NCI-H345 treated with DMSO at 0.1 percent for 48 hours (cell line): ENCODE measurements at regions not wholly inside any gene's neighbourhood (a gene's known extent, or its start where the extent isn't known, plus 50 kb on each side); places are given as distances from the start of the nearest gene placed in this dataset.

Experiments
- DNase-seq: peaks from one replicate; lab custom pipeline; 2025; ENCODE audit not compliant: unreplicated experiment; lab: John Stamatoyannopoulos, UW

GRCh38 chr10:125283836-125284614 is 123.7 kb upstream of the CTBP2 start:
- DNase-seq: no peak

DNA sequence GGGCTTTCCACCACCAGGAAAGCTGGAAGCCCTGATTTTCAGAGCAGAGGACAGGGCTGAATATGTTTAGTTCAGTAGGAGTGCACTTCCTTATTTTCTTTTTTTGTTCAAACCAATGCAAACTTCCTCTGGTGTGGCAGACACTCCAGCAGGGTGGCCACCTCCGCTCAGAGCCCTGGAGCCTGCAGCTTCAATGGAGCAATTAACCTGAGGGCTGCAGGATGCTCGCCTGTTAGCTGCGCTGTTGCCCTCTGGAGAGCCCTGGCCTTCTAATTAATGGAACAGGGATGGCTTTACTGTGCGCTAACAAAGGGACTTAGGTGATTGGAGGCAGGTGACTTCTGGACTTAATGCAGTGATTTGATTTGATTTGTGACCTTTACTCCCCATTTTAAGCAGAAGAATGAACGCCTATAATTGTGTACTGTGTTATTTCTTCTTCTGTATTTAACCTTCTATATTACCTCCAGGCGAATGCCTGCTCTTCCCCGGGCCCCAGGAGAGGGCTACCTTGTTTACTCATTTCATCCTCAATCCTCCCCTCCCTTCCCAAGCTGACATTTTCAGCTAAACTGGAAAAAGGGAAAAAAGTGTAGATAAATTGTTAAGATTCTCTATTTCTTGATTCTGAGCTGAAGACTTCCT is 123.0 kb upstream of the CTBP2 start:
- DNase-seq: no peak

DNA sequence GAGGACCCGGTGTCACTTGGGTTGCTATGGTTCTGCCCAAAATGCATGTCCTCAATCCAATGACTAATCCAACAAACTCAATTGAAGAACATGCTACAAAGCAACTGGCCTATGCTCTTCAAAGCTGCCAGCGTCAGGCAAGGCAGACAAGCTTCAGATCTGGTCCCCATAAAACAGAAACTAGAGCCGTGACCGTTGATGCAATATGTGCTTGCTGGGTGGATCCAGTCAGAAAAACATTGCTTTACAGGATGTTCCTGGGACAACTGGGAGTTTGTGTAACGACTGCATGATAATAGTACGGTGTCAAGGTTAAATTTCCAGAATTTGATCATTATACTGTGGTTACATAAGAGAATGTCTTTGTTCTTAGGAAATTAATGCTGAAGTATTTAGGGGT is 120.7 kb upstream of the CTBP2 start:
- DNase-seq: no peak

DNA sequence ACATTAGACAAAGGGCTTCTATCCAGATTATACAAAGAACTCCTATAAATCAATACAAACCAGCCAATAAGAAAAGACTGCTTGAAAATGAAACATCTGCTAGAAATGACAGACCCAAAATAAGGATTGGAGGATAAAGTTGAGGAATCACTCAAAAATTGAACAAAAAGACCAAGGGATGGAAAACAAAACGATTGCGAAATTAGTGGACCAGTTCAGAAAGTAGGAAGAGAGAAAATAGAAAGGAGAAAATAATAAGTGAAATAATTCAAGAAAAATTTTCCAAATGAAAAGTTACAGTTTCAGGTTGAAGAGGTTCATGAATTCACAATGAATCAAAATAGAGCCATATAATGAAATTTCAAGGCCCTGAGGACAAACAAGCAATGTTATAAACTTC is 115.8 kb upstream of the CTBP2 start:
- DNase-seq: no peak

DNA sequence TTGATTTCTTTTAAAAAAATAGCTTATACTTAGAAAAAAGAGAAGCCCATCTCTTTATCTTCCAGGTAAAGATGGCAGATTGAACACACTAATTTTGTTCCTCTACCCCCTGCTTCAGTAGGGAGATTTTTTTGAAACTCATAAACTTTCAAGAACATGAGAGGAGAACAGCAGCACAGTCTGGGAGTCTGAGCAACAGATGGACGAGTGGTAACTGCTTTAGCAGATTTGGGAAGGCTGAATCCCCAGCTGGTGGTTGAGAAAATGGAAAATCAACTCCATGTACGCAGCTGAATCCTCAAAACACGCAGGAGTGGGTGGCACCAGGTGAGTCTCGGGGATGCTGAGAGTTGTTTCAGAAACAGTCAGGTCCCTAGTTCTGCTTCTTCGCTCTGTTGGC is 114.6 kb upstream of the CTBP2 start:
- no peak for DNase-seq

DNA sequence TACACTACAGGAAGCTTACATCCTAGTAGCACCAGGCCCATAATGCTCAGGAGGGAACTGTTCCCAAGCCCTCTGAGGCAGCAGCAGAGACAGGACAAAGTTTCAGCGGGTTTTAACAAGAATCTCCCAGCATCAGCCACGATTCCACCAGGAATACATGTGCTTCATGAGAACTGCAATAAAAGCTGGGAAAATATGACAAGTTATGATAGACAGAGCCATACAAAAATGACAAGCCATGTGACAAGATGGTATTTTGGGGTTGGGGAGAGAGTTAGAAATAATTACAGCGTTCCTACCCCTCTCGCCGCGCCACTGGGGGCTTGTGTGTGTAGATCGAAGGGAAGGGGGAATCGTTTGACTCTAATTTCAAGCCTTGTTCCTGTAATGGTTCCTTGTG is 112.7 kb upstream of the CTBP2 start:
- DNase-seq: no peak

- DNase-seq: no peak
Observed at GRCh38 chr10:125269716-125270115, 109.4 kb upstream of the CTBP2 start.

DNA sequence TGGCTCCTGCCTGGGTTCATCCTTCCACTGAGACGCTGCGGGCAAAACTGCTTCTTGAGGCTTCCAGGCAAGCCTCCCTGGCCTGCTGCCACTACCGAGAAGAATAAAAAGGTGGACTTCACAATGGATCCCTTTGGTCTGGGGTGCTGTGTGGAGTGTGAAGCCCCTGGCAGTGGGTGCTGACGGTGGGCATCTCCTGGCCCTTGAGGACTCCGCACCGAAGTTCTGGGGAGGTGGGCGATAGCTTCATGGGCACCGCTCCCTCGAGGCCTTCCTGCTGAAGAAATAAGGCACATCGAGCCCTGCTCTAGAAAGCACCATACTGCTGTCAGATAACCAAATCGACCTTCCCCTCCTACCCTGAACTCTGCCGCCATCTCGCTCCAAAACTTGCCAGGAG is 106.6 kb upstream of the CTBP2 start:
- DNase-seq: no peak

DNA sequence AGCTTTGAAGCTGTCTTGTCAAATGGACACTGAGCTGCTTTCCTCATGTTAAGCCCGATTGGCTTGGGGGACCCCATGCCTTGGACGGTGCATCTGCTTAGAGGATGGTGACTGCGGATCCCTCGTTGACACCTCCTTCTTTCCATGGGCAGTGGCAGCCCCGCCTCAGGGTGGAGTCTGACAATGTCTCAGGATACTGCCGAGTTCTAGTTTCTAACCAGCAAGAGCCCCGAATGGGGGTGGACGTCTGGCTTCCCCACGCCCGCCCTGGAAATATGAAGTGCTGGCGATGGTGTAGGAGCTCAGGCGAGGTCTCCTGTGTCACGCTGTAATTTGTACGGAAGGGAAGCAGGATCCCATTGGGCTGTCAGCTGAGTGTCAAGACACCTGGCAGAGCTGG is 106.2 kb upstream of the CTBP2 start:
- DNase-seq: no peak

GRCh38 chr10:125265579-125265955 is 105.2 kb upstream of the CTBP2 start:
- no peak for DNase-seq

- no peak for DNase-seq
Observed at GRCh38 chr10:125264757-125265578, 104.6 kb upstream of the CTBP2 start.

- no peak for DNase-seq
Observed at GRCh38 chr10:125264091-125264490, 103.7 kb upstream of the CTBP2 start.

DNA sequence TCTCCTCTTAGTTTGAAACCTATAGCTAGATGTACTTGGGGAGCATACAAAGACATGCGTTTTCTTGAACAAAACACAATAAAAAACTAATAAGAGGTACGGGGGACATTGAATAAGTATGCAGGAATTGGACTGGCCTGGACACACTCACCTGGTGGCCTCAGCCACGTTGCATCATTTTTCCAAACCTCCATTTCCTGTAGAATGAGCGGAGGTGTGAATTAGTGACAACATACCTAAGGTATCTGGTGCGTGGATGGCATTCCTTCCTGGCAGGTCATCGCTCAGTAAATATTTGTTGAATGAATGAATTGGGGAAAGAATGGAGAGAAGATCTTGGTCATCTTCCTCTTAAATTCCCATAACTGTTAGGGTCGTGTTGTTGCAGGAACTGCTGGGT is 103.2 kb upstream of the CTBP2 start:
- no peak for DNase-seq

GRCh38 chr10:125262920-125263319 is 102.6 kb upstream of the CTBP2 start:
- no peak for DNase-seq

GRCh38 chr10:125262409-125262808 is 102.0 kb upstream of the CTBP2 start:
- DNase-seq: no peak

DNA sequence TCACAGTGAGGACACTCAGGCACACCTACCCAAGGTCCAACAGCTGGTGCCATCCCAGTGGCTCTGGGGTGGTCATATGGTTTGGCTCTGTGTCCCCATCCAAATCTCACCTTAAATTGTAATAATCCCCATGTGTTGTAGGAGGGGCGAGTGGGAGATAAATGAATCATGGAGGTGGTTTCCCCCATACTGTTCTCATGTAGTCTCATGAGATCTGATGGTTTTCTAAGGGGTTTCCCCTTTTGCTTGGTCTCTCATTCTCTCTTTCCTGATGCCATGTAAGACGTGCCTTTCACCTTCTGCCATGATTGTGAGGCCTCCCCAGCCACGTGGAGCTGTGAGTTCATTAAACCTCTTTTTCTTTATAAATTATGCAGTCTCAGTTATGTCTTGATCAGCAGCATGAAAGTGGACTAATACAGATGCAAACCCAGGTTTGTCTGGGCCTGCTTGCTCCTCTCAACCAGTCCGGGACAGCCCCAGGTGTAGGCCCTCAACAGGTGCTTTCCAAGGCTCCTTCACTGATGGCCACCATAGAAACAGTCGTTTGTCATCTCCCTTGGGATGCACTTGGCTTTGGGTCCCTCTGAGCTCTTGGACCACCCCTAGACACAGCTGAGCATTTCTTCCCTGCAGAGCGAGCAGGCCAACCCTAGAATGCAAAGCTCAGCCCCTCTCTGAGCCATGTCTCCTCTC is 101.3 kb upstream of the CTBP2 start:
- no peak for DNase-seq

DNA sequence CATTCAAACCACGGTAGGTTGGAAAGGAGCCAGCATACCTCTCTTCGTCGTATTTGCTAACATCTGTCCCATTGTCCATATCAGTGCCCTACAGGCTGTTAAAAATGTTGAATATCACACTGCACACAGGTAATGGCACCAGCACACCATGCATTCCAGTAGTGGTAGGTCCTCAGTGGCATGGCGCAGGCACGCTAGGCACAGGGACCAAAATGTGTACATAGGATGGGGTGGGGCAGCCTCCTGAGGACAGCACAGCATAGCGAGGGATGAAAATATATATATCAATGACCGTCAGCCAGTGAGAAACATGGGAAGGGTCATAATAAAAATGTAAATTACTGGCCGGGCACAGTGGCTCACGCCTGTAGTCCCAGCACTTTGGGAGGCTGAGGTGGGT is 99.9 kb upstream of the CTBP2 start:
- DNase-seq: no peak

GRCh38 chr10:125259651-125260050 is 99.3 kb upstream of the CTBP2 start:
- no peak for DNase-seq

- no peak for DNase-seq
Observed at GRCh38 chr10:125258676-125259075, 98.3 kb upstream of the CTBP2 start.

- no peak for DNase-seq
Observed at GRCh38 chr10:125257521-125258108, 97.3 kb upstream of the CTBP2 start.

- DNase-seq: no peak
Observed at GRCh38 chr10:125256026-125256425, 95.7 kb upstream of the CTBP2 start.
